HG02981 (cell line): ENCODE measurements at regions not wholly inside any gene's neighbourhood (a gene's known extent, or its start where the extent isn't known, plus 50 kb on each side); places are given as distances from the start of the nearest gene placed in this dataset.
"Not testable (repeated sequence)": the region's sequence is repeated elsewhere in the genome, so short reads cannot be mapped to it uniquely, and the experiment has no call there.

Experiments
- ATAC-seq: cut with Tn5 transposase; IDR thresholded peaks from one replicate; pipeline ENCODE4 v1.9.1; 2021; ENCODE audit warnings: mild to moderate bottlenecking, moderate library complexity; ENCODE audit not compliant: unreplicated experiment

DNA sequence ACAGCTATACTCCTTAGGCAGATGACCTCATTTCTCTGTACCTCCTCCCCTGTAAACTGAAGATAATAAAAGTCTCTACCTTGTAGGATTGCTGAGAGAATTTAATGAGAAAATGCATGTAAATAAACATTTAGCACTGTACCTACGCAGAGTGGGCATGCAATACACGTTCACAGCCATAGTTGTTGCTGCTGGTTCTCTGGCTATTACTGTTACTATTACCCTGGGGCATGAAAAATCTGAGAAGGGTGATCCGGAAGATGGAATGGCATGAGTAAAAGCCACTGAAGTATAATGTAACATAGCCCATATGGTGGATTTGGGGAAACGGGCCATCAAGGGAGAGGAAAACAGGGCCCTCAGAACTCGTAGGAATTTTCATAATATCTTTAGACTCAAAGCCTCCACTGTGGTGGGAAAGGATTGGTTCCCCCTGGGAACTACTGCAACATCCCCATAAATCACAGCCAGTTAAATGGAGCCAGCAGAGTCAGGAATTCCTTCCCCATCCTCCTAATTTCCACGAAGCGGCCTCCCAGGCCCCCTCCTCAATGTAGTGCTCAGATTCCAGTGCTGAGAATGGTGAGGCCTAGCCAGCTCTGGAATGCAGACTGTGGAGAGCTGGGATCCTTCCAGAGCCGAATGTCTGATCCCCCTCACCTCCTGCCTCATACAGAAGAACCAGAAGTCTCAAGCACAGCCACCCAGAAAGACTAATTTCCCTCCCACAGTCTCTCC is 205.3 kb downstream of the MN1 start:
- no peak for ATAC-seq

DNA sequence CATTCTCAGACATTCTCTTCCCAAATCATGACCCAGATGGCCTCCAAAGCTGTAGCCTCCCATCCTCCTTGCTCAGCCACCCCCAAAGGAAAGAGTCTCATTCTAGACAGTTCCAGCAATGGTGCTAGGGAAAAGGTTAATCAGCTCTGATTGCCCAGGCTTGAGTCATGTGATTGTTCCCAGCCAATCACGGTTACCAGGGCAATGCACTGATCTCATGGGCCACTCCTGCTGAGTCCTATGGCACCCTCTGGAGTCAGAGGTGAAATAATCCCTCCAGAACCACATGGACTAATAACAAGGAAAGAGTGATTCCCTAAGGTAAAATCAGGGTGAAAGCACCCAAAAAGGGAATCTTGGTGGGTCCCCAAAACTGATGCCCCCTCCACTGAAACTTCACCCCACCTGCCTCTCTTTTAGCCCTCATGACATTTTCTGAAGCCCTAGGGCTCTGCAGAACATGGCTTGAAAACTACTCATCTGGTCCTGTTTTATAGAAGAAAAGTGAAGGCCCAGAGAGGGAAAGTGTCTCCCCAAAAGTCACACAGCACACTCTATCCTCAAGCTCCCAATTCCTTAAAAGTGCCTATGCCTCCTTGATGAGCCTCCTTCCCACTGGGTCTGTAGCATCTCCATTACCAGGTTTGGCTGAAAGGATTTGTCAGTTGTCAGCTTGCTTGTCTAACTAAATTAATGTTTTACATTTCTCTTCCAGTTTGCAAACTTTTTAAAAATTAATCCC is 203.7 kb downstream of the MN1 start:
- ATAC-seq, result no peak

DNA sequence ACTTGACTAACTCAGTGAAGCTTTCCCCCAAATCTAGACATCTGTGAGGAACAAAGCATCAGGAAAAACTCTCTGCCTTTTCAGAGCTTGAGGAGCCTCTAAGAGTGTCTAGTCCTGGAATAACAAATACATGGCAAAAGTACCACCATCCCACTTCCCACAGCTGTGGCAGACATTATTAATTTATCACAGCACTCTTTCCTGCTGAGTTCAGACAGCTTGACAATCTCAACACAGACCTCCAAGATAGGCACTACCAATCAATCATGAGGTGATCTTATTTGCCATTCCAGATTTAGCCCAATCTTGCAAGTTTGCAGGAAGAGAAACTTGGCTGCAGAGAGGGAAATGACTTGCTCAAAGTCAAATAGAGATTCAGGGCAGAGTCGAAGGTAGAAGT is 202.8 kb downstream of the MN1 start:
- ATAC-seq, result no peak

DNA sequence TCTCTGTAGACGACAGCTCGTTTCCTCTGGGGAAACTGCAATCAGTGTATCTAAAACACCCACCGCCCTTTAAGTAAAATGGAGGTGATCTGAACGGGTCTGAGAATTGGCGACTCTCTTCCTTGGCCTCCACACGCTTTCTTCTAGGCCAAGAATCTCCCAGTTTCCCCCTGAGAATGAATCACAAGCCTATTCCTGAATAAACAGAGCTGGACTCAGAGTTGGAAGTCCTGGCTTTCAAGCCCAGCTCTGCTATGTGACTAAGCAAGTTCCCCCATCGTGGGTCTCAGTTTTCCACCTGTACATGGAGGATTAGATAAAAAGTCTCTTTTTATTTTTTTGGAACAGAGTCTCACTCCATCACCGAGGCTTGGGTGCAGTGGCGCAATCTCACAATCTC is 200.4 kb downstream of the MN1 start:
- ATAC-seq, result no peak

DNA sequence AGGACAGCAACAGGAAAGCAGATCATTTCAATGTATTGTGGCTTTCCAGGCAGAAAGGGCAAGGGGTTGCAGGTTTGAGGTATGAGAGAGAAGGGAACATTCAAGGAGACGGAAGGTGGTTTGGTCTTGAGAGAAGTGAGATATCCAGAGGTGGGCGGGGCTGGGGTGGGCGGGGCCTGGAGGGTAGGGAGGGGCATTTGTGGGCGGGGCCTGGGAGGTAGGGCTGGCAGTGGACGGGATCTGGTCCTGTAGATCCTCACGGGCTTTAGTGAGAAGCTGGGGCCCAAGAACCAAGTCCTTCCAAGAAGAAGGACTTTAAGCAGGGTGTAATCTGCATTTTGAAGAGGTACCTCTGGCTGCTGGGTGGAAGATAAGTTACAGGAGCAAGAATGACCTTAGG is 199.2 kb downstream of the MN1 start:
- no peak for ATAC-seq

DNA sequence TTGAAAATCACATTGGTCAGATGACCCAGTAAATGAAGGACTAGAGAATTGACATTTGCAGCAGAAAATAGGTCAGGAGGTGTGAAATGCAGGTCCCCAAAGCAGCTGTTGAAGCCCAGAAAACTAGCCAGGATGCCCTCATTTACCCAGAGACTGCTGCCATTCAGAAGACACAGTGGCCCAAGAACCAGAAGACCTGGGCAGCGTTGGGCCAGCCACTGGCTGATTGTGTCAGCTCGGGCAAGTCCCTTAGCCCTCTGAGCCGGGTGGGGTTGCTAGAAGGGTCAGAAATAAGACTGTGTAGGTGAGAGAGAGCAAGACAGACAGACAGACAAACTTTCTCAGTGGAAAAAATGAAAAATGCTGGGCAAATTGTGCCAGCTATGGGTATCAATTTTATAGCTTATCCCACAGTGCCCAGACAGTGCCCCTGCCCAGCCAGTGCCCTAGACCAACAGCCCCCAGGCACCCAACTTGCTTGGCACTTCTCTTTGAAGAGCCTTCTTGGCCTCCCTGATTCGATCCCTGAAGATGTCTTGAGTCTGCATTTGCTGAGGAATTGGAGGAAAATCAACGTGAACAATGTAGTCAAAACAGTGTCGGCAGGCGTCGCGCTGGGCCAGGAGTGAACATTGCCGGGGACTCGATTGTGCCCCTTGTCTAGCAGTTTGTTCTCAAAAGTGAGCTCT is 198.3 kb downstream of the MN1 start:
- no peak for ATAC-seq

DNA sequence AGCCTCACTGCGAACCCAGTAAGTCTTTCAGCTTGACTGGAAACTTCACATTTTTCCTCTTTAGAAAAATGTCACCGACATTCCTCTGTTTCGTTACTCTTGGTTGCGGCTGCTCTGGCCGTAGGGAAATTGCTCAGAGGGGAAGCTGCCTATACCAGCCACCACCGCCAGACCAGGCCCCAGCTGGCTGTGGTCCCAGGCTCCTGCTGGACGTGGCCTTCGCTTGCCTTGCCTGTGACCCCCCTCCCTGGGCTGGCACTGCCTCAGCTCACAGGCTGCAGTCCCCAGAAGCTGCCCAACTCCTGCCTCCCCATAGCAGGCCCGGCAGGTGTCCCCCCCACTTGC is 197.8 kb downstream of the MN1 start:
- no peak for ATAC-seq

DNA sequence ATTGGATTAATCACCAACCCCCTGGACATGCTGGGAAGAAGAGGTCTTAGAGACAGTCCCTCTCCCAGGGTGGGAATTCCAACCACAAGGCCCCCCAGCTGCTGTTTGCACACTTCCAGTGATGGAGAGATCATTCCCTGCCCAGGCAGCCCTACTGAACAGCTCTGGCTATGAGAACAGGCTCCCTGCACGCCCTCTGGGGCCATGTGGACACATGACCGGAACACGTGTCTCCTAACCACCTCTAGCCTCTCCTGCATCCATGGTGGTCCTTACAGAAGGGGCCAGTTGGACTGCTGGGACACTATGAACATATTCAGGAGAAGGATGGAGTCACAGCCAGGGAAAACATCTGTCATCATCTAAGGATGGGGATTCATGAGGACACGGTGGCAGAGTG is 196.2 kb downstream of the MN1 start:
- no peak for ATAC-seq

DNA sequence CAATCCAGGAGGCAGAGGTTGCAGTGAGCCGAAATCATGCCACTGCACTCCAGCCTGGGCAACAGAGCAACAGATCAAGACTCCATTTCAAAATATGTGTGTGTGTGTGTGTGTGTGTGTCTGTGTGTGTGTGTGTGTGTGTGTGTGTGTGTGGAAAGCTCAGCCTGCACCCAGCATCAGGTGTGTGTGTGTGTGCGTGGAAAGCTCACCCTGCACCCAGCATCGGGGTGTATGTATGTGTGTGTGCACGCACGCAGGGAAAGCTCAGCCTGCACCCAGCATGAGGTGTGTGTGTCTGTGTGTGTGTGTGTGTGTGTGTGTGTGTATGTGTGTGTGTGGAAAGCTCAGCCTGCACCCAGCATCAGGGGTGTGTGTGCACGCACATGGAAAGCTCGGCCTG is 193.8 kb downstream of the MN1 start:
- ATAC-seq, result not testable (repeated sequence)

DNA sequence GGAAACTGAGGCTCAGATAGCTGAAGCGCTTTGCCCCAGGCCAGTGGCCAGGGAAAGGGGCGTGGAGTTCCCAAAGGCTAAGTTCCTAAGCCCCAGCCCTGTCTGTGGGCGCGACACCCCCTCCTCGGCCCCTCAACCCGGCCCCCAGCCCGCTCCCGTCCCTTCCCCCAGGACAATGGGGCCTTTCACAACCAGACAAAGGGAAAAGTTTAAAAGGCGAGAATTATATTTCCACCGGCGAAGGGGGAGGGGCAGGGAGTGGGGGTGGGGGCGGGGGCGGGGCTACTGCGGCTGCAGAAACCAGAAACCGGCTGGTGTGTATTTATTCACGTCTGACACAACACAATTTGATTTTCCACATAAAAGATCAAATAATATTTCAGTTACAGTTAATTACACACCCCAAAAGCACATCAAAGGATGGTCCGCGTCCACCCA is 192.1 kb downstream of the MN1 start:
- ATAC-seq, result no peak

DNA sequence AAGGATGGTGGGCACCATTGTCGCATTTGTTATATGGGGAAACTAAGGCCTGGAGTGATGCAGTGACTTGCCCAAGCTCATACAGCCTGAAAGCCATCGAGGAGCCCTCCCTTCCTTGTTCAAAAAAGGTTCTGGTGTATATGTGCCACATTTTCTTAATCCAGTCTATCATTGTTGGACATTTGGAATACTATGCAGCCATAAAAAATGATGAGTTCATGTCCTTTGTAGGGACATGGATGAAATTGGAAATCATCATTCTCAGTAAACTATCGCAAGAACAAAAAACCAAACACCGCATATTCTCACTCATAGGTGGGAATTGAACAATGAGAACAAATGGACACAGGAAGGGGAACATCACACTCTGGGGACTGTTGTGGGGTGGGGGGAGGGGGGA is 191.4 kb downstream of the MN1 start:
- not testable (repeated sequence) for ATAC-seq

DNA sequence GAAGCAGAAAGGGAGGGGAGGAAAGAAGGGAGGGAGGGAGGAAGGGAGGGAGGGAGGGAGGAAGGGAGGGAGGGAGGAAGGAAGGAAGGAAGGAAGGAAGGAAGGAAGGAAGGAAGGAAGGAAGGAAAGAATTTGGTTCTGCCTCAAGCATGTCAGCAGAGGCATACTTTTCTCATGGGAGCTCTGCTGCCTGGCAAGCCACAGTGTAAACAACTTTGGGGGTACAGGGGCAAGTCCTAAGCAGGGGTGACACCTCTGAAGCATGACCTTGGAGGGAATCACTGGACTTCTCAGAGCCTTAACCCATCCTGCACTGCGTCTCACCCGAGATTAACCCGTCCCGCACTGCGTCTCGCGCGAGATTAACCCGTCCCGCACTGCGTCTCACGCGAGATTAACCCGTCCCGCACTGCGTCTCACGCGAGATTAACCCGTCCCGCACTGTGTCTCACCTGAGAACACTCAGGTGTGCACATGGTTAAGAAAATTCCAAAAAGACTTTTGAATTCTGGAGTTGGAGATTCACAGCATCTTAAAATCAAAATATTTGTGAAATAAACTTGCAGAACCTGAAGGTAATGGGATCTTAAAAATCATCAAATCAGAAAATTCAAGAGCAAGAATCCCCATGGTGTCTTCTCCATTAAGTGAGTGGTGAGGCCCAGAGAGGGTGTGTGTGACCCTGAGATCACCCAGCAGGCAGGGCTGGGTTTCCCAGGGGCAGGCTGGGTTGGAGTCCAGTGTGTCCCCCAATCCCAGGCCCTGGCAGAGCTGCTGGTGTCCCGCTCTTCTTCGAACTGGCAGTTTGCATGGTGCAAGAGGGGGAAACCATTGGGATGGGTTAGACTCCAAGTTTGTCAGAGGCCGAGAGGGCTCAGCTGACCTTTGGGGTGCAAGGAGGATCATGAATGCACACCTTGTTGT is 190.4 kb downstream of the MN1 start:
- no peak for ATAC-seq

DNA sequence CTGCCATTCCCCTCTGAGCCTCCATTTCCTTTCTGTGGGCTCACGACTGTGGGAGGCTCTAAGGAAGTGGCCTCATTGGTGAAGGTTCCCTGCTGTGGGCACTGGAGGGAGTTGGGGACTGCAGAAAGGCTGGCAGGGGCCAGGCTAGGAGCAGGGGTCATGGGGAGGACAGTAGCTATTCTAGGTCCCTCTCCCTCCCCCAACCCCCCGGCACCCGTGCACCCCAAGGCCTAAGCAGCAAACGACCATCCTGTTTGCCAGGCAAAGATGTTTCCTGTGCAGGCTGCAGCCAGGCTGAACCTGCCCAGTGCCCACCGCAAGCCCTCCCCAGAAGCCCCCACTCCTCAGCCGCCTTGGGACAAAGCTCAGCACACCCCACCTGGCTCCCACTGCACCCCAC is 189.4 kb downstream of the MN1 start:
- ATAC-seq, result no peak

DNA sequence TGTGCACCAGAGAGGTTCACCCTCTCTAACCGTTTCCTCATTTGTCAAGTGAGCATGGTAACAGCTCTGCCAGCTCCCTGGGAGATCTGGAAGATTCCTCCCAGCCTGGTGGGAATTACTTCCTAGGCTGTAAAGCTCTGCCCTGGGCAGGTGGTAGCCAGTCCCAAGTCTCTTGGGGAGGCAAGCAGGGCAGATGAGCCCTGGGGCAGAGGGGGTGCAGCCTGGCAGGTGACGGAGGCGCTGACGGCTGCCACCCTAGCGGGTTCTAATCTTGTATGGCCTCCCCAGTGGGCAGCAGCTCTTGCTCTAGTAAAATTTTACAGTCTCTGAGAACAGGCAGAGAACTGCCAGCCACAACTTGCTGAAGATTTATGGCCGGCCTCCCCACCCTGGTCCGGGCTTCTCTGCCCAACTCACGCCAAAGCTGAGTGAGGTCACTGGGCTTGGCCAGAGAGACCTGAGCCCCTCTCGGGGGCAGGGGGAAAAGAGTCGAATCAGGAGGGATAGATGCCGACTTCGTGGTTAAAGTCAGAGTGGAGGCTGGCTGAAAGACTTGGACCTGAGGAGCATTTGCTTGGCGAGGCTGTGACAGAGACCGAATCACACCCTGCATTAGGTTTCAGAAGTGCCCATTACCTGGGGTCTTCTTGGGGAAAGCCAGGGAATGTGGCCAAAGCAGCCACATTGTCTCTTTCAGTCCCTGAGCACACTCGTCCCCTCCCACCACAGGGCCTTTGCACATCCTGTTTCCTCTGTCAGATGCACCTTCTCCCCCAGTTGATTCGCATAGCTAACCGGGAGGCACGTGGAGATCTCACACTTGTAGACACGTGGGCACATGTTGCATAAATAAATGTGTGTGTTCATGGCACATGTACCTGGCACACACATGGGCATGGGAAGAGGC is 188.2 kb downstream of the MN1 start:
- ATAC-seq, result no peak

DNA sequence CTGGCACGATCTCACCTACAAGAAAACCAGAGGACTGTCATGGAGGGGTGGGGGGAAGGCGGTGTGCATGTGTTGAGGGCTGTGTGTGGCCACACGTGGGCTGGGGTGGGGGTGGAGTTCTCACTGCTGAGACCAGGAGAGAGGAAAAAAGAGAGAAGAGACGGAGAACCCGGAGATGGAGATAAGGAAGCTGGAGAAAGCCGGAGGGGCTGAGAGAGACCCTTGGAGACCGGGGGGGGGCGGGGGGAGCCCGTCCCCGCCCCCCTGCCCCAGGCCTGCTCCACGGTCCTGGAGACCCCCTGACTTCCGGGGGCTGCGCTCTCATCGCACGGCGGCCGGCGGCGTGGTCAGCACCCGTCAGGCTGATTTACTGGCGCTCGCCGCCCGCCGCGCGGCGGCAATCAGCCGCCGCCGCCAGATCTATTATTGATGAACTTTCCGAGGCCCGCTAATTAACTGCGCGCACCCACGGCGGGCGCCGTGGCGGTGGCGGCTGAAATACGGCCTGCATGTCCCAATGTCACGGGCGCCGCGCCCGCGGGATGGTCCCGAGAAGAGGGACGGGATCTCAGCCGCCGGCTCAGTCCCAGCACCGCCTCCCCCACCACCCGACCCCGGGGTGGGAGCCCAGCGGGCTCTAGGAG is 187.4 kb downstream of the MN1 start:
- no peak for ATAC-seq

DNA sequence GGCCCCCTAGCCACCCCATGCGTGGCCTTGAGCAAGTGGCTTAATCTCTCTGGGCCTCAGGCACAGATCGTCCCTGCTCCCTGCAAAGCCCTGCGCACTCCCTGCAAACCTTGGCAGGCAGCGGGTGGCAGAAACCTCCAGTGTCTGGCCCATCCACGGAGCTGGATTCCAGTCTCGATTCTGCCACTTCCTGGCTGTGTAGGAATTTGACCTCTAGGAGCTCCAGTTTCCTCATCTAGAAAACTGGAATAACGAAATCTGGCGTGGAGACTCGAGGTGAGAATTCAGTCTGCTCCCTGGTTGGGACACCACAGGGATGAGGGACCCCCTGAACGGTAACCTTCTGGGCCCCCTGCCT is 186.9 kb downstream of the MN1 start:
- ATAC-seq, result no peak

DNA sequence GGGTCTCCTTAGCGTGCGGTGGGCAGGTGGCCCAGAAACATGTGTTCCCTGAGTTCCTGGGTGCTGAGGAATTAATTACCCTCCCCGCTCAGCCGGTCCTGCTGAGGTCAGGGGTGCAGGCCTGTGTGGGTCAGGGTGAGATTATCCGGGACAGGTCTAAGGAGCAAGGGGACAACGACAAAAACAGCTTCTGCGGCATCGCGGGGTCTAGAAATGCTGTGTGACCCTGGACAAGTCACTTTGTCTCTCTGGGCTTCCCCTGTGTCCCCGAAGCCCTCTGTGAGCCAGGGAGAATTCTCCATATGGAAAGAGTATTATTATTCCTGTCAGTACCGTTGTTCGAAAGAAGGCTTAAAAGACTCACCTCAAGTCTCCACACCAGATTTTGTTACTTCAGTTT is 186.1 kb downstream of the MN1 start:
- no peak for ATAC-seq

DNA sequence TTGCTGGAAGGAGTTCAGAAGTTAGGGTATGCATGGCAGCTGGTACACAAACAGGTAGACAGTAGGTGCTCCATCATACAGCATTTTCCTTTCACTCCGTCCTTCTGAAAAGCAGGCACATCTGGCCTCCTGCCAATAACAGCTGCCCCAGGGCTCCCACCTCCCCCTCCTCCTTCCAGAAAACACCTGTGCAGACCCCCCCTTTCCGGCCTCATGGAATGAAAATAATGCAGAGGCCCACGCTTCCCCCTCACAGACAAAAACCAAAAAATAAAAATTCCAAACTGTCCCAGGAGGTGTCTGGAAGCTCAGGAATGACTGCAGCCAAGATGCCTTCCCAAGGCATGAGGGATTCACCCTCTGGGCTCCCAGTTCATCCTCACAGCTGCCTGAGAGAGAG is 185.5 kb downstream of the MN1 start:
- ATAC-seq, result no peak

DNA sequence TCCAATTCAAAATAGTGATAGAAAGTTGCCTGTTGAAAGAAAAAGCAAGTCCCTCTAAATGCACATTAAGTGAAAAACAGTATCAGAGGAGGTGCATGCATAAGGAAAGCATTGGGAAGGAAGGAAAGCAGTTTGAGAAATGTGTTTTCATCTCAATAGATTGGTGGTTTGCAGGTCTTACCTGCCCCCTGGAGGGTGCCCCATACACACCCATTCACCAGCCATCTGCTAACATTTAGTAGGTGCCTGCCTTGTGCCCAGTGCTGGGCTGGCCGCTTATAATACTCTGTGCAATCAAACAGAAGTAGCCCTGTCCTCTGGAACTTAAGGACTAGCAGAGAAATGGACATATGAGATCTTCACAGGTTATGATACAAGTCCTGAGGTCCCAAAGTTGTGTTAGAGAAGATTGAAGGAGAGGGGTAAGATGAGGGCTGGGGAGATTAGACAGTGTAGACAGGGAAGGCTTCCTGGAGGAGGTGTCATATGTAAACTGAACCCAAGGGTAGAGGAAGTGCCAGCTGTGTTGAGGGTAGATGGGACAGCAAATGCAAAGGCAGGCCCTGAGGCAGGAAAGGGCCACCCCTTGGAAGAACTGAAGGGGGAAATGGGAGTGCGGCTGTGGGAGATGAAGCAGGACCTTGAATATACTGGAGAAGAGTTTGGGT is 184.2 kb downstream of the MN1 start:
- no peak for ATAC-seq
